ENCODE measurements at regions not wholly inside any gene's neighbourhood (a gene's known extent, or its start where the extent isn't known, plus 50 kb on each side); places are given as distances from the start of the nearest gene placed in this dataset.

DNA sequence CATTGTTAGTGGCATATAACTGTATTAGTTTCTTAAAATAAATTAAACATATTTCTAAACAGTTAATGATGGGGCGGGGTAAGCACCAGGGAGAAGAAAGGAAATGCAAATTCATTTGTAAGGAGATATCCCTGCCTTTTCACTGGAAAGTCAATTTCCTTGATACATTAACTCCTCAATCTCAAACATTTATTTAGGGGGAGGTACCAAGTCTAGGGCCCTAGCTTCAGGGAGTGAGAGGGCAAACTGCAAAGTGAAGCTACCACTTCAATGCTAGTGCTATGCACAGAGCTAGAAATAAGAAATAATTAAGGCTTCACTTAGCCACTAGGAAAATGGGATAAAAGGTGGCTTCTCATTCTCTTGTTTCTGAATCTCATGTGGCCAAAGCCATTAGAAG, 115.3 kb upstream of the FNDC3A start:
- TF ChIP-seq, protein P1, sequence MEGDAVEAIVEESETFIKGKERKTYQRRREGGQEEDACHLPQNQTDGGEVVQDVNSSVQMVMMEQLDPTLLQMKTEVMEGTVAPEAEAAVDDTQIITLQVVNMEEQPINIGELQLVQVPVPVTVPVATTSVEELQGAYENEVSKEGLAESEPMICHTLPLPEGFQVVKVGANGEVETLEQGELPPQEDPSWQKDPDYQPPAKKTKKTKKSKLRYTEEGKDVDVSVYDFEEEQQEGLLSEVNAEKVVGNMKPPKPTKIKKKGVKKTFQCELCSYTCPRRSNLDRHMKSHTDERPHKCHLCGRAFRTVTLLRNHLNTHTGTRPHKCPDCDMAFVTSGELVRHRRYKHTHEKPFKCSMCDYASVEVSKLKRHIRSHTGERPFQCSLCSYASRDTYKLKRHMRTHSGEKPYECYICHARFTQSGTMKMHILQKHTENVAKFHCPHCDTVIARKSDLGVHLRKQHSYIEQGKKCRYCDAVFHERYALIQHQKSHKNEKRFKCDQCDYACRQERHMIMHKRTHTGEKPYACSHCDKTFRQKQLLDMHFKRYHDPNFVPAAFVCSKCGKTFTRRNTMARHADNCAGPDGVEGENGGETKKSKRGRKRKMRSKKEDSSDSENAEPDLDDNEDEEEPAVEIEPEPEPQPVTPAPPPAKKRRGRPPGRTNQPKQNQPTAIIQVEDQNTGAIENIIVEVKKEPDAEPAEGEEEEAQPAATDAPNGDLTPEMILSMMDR (IDR thresholded peaks at IDR 0.05): no peak
- TF ChIP-seq POLR2A (IDR thresholded peaks at IDR 0.05): no peak

Measured in Peyer's patch (tissue), 4 donors.